ENCODE measurements at regions not wholly inside any gene's neighbourhood (a gene's known extent, or its start where the extent isn't known, plus 50 kb on each side); places are given as distances from the start of the nearest gene placed in this dataset.
"Not testable (repeated sequence)": the region's sequence is repeated elsewhere in the genome, so short reads cannot be mapped to it uniquely, and the experiment has no call there.

DNA sequence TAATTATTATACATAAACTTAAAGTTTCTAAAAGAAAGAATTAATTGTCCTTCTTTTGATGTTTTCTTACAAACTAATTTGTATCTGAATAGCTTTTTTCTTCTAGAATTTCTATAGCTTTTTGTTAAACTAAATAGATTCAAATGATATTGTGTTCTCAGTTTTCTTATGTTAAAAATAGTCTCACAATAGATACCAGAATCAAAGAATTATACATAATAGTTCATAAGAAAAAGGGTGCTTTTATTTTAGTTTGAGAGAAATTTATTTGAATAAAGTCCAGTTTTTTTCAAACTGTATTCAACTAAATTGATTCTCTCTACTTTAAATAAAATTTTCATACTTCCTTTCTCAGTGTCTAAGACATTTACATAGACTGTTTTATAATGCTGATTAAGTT is 274.8 kb downstream of the SEMA3D start:
- H3K36me3 ChIP-seq (ENCODE audit: control insufficient read depth, insufficient read depth, low read length) = no peaks in the 10 kb centered on the region

DNA sequence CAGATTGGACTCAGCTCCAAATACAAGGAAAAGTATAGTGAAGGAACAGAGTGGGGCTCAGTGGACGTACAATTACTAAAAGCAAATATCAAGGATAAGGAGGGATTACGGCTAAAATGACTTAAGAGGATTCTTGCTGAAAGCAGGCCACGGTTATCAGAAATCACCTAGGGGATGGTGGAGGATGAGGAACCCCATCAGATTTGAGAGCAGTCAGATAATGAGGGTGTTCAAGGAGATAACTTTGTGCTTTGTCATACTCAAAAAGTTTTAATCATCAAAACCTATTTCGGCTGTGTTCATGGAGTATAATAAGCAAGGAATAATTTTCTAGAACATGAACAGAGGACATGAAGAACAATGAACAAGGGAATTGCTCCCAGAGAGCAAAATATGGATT is 275.8 kb downstream of the SEMA3D start:
- H3K27me3 ChIP-seq (ENCODE audit: control insufficient read depth, insufficient read depth, low read length) = no peaks in the 10 kb centered on the region
- no peaks in the 10 kb centered on the region for H3K36me3 ChIP-seq (ENCODE audit: control insufficient read depth, insufficient read depth, low read length)
- H3K27ac ChIP-seq (ENCODE audit: low read depth, low read length) = no peak overlapping the region
- no peak overlapping the region for H3K9ac ChIP-seq (ENCODE audit: low read length)
- peaks cover 5% of the 10 kb centered on the region for H3K4me1 ChIP-seq (ENCODE audit: control insufficient read depth, insufficient read depth, low read length)
- H3K4me3 ChIP-seq (ENCODE audit: low read length) = no peak overlapping the region

More for the DNA sequence above, 274.8 kb downstream of the SEMA3D start:
- H3K9ac ChIP-seq (ENCODE audit: low read length) = no peak overlapping the region
- peaks cover 3% of the 10 kb centered on the region for H3K4me1 ChIP-seq (ENCODE audit: control insufficient read depth, insufficient read depth, low read length)
- H3K27me3 ChIP-seq (ENCODE audit: control insufficient read depth, insufficient read depth, low read length) = no peaks in the 10 kb centered on the region
- no peak overlapping the region for H3K27ac ChIP-seq (ENCODE audit: low read depth, low read length)
- no peak overlapping the region for H3K4me3 ChIP-seq (ENCODE audit: low read length)

DNA sequence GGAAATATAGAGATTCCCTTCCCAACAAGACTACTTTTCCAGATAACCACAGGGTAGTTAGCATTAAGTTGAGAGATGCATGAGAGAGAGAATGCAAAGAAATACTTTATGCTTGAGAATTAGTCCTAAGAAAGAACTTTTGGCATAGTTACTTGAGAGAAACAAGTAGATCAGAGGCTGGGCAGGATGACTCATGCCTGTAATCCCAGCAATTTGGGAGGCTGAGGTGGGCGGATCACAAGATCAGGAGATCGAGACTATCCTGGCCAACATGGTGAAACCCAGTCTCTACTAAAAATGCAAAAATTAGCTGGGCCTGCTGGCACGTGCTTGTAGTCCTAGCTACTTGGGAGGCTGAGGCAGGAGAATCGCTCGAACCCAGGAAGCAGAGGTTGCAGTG is 276.5 kb downstream of the SEMA3D start:
- not testable (repeated sequence) for H3K4me3 ChIP-seq (ENCODE audit: low read length); H3K27ac ChIP-seq (ENCODE audit: low read depth, low read length); H3K27me3 ChIP-seq (ENCODE audit: control insufficient read depth, insufficient read depth, low read length); H3K4me1 ChIP-seq (ENCODE audit: control insufficient read depth, insufficient read depth, low read length); H3K9ac ChIP-seq (ENCODE audit: low read length); H3K36me3 ChIP-seq (ENCODE audit: control insufficient read depth, insufficient read depth, low read length)

DNA sequence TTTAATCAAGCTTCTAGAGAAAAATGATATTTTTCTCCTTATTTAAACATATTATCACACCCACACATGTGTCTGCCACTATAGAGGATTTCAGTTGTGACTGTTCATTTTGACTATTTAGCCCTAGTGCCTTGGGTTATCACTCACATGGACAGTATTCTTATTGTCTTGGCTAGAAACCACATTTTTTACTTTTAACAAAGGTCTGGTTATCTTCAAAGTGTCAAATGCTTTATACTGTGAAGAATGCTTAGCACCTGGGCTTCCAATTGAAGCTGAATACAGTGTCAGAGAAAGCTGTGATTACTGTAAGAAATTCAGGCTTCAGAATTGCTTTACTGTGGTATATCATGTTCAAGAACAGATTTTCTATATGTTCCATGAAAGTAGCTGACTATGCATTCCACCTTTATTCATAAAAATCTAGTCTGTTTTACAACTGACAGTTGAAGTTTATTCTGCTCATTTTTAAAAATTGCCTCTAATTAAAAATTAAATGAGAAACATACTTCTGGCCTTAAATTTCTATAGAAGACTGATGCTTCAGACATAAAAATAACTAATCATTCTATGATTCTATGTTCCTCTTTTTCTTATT is 278.6 kb downstream of the SEMA3D start:
- no peak overlapping the region for H3K4me3 ChIP-seq (ENCODE audit: low read length)
- no peaks in the 10 kb centered on the region for H3K36me3 ChIP-seq (ENCODE audit: control insufficient read depth, insufficient read depth, low read length)
- no peaks in the 10 kb centered on the region for H3K27me3 ChIP-seq (ENCODE audit: control insufficient read depth, insufficient read depth, low read length)
- H3K9ac ChIP-seq (ENCODE audit: low read length) = no peak overlapping the region
- peaks cover 5% of the 10 kb centered on the region for H3K4me1 ChIP-seq (ENCODE audit: control insufficient read depth, insufficient read depth, low read length)
- H3K27ac ChIP-seq (ENCODE audit: low read depth, low read length) = no peak overlapping the region

DNA sequence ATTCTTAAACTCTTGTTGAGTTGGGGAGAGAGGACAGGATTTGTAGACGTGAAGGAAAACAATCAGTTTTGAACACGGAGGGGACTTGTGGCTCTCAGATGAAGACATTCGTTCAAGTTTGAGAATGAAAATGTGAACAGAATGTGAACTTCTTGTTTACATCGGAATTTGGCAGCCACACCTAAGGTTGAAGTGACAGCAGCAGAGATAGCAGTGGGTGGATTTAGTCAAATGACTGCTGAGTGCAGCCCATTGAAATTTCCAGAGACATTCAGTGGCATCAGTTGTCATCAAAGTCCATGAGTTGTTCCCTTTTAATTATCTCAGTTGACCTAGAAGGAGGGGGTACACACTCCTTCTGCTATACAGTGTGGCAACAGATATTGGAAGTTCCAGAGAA is 280.0 kb downstream of the SEMA3D start:
- Histone ChIP-seq H3K27ac (ENCODE audit: low read depth, low read length) (no peak overlapping the region), H3K36me3 (ENCODE audit: control insufficient read depth, insufficient read depth, low read length) (no peaks in the 10 kb centered on the region), H3K9ac (ENCODE audit: low read length) (no peak overlapping the region), H3K4me3 (ENCODE audit: low read length) (no peak overlapping the region), H3K4me1 (ENCODE audit: control insufficient read depth, insufficient read depth, low read length) (peaks cover 5% of the 10 kb centered on the region), H3K27me3 (ENCODE audit: control insufficient read depth, insufficient read depth, low read length) (no peaks in the 10 kb centered on the region)

DNA sequence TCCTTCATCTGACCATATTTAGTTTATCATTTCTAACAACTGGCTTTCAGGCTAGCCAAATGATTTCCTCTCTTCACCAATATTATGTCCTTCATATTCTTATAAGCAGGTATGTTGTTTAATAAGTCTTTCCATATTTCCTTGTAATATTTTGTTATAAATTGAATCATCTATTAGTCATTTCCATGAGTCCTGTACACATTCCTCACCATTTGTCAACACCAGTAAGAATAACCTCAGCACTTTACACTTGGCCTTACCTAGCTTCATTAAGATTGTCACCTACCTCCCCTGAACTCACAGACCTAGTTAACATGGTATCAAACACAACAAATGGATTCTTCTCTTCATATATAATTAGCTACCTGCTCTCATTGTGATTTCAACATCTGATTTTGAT is 282.3 kb downstream of the SEMA3D start:
- no peak overlapping the region for H3K9ac ChIP-seq (ENCODE audit: low read length)
- H3K4me3 ChIP-seq (ENCODE audit: low read length) = no peak overlapping the region
- no peaks in the 10 kb centered on the region for H3K36me3 ChIP-seq (ENCODE audit: control insufficient read depth, insufficient read depth, low read length)
- H3K4me1 ChIP-seq (ENCODE audit: control insufficient read depth, insufficient read depth, low read length) = peaks cover 5% of the 10 kb centered on the region
- H3K27ac ChIP-seq (ENCODE audit: low read depth, low read length) = no peak overlapping the region
- no peaks in the 10 kb centered on the region for H3K27me3 ChIP-seq (ENCODE audit: control insufficient read depth, insufficient read depth, low read length)

DNA sequence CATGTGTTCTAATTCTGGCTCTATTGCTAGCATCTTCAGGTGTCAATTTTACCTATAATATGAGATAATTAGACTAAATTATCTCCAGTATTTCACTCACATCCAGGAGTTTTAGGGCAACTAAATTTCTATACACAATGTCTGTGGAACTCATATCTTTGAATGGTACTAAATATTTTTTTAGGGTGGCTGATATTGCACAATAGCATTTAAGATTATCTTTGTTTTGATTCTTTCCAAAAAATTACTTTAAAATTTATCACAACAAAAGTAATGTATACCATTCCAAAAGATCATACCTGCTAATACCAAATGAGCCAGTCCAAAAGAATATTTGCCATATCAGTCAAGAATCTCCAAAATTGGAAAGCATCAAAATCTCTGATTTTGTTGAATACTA is 285.5 kb downstream of the SEMA3D start:
- no peaks in the 10 kb centered on the region for H3K4me1 ChIP-seq (ENCODE audit: control insufficient read depth, insufficient read depth, low read length)
- no peaks in the 10 kb centered on the region for H3K27me3 ChIP-seq (ENCODE audit: control insufficient read depth, insufficient read depth, low read length)
- H3K9ac ChIP-seq (ENCODE audit: low read length) = no peak overlapping the region
- no peaks in the 10 kb centered on the region for H3K36me3 ChIP-seq (ENCODE audit: control insufficient read depth, insufficient read depth, low read length)
- H3K4me3 ChIP-seq (ENCODE audit: low read length) = no peak overlapping the region
- H3K27ac ChIP-seq (ENCODE audit: low read depth, low read length) = no peak overlapping the region

DNA sequence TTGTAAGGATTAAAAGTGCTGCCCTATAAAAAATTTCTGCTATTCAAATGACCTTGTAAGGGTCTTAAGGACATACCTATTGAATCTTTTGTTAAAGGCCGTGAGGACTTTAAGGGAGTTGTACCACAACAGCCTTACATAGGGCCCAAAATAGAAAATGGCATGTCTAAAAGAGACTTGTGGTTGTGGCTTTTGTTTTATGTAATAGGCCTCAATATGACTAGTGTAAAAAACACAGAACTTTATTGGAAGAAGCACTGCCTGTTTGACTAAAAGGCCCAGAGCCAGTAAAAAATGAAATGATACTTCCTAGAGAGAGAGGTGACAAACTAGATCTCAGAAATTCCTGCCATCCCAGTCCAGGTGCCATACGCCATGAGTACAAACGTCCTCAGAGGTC is 286.6 kb downstream of the SEMA3D start:
- H3K4me3 ChIP-seq (ENCODE audit: low read length) = no peak overlapping the region
- no peak overlapping the region for H3K9ac ChIP-seq (ENCODE audit: low read length)
- no peak overlapping the region for H3K27ac ChIP-seq (ENCODE audit: low read depth, low read length)
- H3K4me1 ChIP-seq (ENCODE audit: control insufficient read depth, insufficient read depth, low read length) = no peaks in the 10 kb centered on the region
- no peaks in the 10 kb centered on the region for H3K27me3 ChIP-seq (ENCODE audit: control insufficient read depth, insufficient read depth, low read length)
- no peaks in the 10 kb centered on the region for H3K36me3 ChIP-seq (ENCODE audit: control insufficient read depth, insufficient read depth, low read length)

DNA sequence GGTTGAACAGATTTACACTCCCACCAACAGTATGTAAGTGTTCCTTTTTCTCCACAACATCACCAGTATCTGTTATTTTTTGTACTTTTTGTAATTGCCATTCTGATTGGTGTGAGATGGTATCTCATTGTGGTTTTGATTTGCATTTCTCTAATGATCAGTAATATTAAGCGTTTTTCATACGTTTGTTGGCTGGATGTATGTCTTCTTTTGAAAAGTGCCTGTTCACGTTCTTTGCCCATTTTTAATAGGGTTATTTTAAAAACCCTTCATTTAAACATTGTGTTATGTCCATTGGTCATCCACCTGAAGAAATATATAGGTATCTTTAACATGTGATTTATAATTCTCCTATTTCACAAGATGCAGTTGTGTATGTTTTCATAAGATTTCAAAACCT is 291.3 kb downstream of the SEMA3D start:
- no peak overlapping the region for H3K9ac ChIP-seq (ENCODE audit: low read length)

DNA sequence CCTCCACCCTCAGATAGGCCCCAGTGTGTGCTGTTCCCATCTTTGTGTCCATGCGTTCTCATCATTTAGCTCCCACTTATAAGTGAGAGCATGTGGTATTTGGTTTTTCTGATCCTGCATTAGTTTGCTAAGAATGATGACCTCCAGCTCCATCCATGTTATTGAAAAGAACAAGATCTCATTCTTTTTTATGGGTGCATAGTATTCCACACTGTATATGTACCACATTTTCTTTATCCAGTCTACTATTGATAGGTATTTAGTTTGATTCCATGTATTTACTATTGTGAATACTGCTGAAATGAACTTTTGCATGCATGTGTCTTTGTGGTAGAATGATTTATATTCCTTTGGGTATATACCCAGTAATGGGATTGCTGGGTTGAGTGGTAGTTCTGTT is 303.3 kb downstream of the SEMA3D start:
- not testable (repeated sequence) for H3K4me3 ChIP-seq (ENCODE audit: low read length)

More for the DNA sequence above, 291.3 kb downstream of the SEMA3D start:
- H3K4me3 ChIP-seq (ENCODE audit: low read length) = no peak overlapping the region
- H3K36me3 ChIP-seq (ENCODE audit: control insufficient read depth, insufficient read depth, low read length) = no peaks in the 10 kb centered on the region
- H3K27me3 ChIP-seq (ENCODE audit: control insufficient read depth, insufficient read depth, low read length) = no peaks in the 10 kb centered on the region
- no peak overlapping the region for H3K27ac ChIP-seq (ENCODE audit: low read depth, low read length)
- no peaks in the 10 kb centered on the region for H3K4me1 ChIP-seq (ENCODE audit: control insufficient read depth, insufficient read depth, low read length)

DNA sequence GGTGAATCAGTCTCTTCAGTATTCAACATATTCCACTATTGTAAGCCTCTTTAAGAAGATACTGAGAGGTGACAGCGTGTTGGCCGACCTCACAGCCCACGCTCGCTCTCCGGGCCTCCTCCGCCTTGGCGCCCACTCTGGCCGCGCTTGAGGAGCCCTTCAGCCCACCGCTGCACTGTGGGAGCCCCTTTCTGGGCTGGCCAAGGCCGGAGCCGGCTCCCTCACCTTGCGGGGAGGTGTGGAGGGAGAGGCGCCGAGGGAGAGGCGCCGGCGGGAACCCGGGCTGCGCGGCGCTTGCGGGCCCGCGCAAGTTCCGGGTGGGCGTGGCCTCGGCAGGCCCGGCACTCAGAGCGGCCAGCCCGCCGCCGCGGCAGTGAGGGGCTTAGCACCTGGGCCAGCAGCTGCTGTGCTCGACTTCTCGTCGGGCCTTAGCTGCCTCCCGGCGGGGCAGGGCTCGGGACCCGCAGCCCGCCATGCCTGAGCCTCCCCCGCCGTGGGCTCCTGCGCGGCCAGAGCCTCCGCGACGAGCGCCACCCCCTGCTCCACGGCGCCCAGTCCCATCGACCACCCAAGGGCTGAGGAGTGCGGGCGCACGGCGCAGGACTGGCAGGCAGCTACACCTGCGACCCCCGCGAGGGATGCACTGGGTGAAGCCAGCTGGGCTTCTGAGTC is 306.4 kb downstream of the SEMA3D start:
- H3K27me3 ChIP-seq (ENCODE audit: control insufficient read depth, insufficient read depth, low read length); H3K4me3 ChIP-seq (ENCODE audit: low read length); H3K27ac ChIP-seq (ENCODE audit: low read depth, low read length); H3K36me3 ChIP-seq (ENCODE audit: control insufficient read depth, insufficient read depth, low read length); H3K4me1 ChIP-seq (ENCODE audit: control insufficient read depth, insufficient read depth, low read length); H3K9ac ChIP-seq (ENCODE audit: low read length): not testable (repeated sequence)

More for the DNA sequence above, 303.3 kb downstream of the SEMA3D start:
- not testable (repeated sequence) for H3K9ac ChIP-seq (ENCODE audit: low read length); H3K36me3 ChIP-seq (ENCODE audit: control insufficient read depth, insufficient read depth, low read length); H3K4me1 ChIP-seq (ENCODE audit: control insufficient read depth, insufficient read depth, low read length); H3K27ac ChIP-seq (ENCODE audit: low read depth, low read length); H3K27me3 ChIP-seq (ENCODE audit: control insufficient read depth, insufficient read depth, low read length)

DNA sequence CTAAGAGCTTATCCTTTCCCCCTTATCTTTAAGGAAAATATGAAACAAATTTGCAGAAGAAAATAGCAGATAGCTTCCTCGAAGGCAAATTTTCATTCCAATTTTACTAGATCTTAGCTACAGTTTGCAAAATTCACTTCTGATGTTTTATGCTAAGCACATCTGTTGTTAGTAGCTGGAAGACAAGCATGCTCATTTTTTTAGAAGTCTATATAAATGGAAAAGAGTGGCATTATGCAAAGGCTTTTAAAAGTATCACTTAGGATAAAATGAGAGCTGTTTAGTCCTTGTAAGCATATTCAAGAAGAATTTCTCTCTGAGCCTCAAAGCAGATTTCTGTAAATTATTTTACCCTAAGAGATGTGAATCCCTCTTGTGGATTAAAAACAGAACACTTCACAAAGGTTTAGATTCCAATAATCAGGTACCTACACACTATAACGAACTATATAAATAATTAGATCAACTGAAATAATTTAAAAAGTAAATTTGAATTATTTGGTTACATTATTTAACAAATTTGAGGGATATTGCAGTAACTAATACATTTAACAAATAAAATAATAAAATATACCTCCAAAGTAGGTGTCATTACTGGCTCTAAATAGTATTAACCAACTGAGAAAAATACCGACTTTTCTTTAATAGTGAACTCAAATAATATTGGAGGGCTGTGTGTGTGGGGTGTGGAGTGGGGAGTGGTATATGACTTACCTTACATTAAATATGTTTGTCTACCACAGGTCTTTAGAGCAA is 307.1 kb downstream of the SEMA3D start:
- H3K4me3 ChIP-seq (ENCODE audit: low read length) = no peak overlapping the region
- H3K27me3 ChIP-seq (ENCODE audit: control insufficient read depth, insufficient read depth, low read length) = no peaks in the 10 kb centered on the region
- H3K9ac ChIP-seq (ENCODE audit: low read length) = no peak overlapping the region
- H3K36me3 ChIP-seq (ENCODE audit: control insufficient read depth, insufficient read depth, low read length) = no peaks in the 10 kb centered on the region
- H3K4me1 ChIP-seq (ENCODE audit: control insufficient read depth, insufficient read depth, low read length) = no peaks in the 10 kb centered on the region
- H3K27ac ChIP-seq (ENCODE audit: low read depth, low read length) = no peak overlapping the region

Data from rectal smooth muscle tissue (tissue), 1 donor.